H9 (cell line): ENCODE measurements at regions not wholly inside any gene's neighbourhood (a gene's known extent, or its start where the extent isn't known, plus 50 kb on each side); places are given as distances from the start of the nearest gene placed in this dataset.

Experiments used
- DNase-seq: peaks from one replicate; pipeline ENCODE4 v3.0.0-alpha.2; 2017
- H2AFZ ChIP-seq: one replicate; pipeline ENCODE4 v1.6.1; 2013; ENCODE audit warnings: mild to moderate bottlenecking, low read length, control low read depth, moderate library complexity
- H2AK5ac ChIP-seq: 2 replicates; pipeline ENCODE4 v1.6.1; 2013; ENCODE audit warnings: low read length, control low read depth, mixed read lengths; ENCODE audit not compliant: insufficient read length
- H2BK120ac ChIP-seq: one replicate; pipeline ENCODE4 v1.6.1; 2013; ENCODE audit warnings: low read depth, mild to moderate bottlenecking, low read length, control low read depth, inconsistent platforms; ENCODE audit not compliant: poor library complexity, severe bottlenecking
- H2BK12ac ChIP-seq: 2 replicates; pipeline ENCODE4 v1.6.1; 2013; ENCODE audit warnings: low read length, control low read depth, mixed read lengths, low read depth; ENCODE audit not compliant: insufficient read length
- H2BK15ac ChIP-seq: 2 replicates; pipeline ENCODE4 v1.6.1; 2013; ENCODE audit warnings: low read depth, low read length, control low read depth
- H2BK20ac ChIP-seq: one replicate; pipeline ENCODE4 v1.6.1; 2013; ENCODE audit warnings: low read depth, mild to moderate bottlenecking, low read length, control low read depth, inconsistent platforms; ENCODE audit not compliant: poor library complexity, severe bottlenecking
- H2BK5ac ChIP-seq: 2 replicates; pipeline ENCODE4 v1.6.1; 2013; ENCODE audit warnings: low read length, control low read depth, mixed read lengths; ENCODE audit not compliant: insufficient read length
- H3K14ac ChIP-seq: 2 replicates; pipeline ENCODE4 v1.6.1; 2013; ENCODE audit warnings: low read length, control low read depth; ENCODE audit not compliant: insufficient read depth
- H3K18ac ChIP-seq: 2 replicates; pipeline ENCODE4 v1.6.1; 2013; ENCODE audit warnings: low read depth, mild to moderate bottlenecking, mixed read lengths, low read length, control low read depth; ENCODE audit not compliant: insufficient read length
- H3K23ac ChIP-seq: 2 replicates; pipeline ENCODE4 v1.6.1; 2013; ENCODE audit warnings: low read length, control low read depth, mixed read lengths, low read depth; ENCODE audit not compliant: insufficient read length
- H3K23me2 ChIP-seq: 2 replicates; pipeline ENCODE4 v1.6.1; 2013; ENCODE audit warnings: low read depth, mild to moderate bottlenecking, mixed read lengths, low read length, control low read depth; ENCODE audit not compliant: insufficient read length, poor library complexity, severe bottlenecking
- H3K27ac ChIP-seq: 2 replicates; pipeline ENCODE4 v1.5.1; 2013; ENCODE audit warnings: low read length, control low read depth, mixed read lengths, low read depth; ENCODE audit not compliant: insufficient read length
- H3K27me3 ChIP-seq: 2 replicates; pipeline ENCODE4 v1.6.1; 2013; ENCODE audit warnings: low read length, control low read depth, inconsistent platforms; ENCODE audit not compliant: insufficient read depth
- H3K4ac ChIP-seq: 2 replicates; pipeline ENCODE4 v1.6.1; 2013; ENCODE audit warnings: low read depth, mild to moderate bottlenecking, control low read depth, inconsistent platforms, low read length, moderate library complexity
- H3K4me1 ChIP-seq: 2 replicates; pipeline ENCODE4 v1.6.1; 2013; ENCODE audit warnings: low read length, control low read depth, inconsistent platforms; ENCODE audit not compliant: insufficient read depth
- H3K4me2 ChIP-seq: 2 replicates; pipeline ENCODE4 v1.6.1; 2013; ENCODE audit warnings: low read length, control low read depth, mixed read lengths; ENCODE audit not compliant: insufficient read length, insufficient read depth
- H3K56ac ChIP-seq: 2 replicates; pipeline ENCODE4 v1.6.1; 2013; ENCODE audit warnings: low read depth, mild to moderate bottlenecking, mixed read lengths, low read length, control low read depth; ENCODE audit not compliant: insufficient read length
- H3K79me1 ChIP-seq: 2 replicates; pipeline ENCODE4 v1.6.1; 2013; ENCODE audit warnings: low read depth, mild to moderate bottlenecking, moderate library complexity, low read length, control low read depth, inconsistent platforms; ENCODE audit not compliant: insufficient read depth, poor library complexity, severe bottlenecking
- H3K79me2 ChIP-seq: 2 replicates; pipeline ENCODE4 v1.6.1; 2013; ENCODE audit warnings: low read length, control low read depth, inconsistent platforms; ENCODE audit not compliant: insufficient read depth
- H3K9ac ChIP-seq: 2 replicates; pipeline ENCODE4 v1.6.1; 2013; ENCODE audit warnings: low read length, control low read depth, mixed read lengths; ENCODE audit not compliant: insufficient read length; ENCODE audit errors: extremely low read depth
- H3K9me3 ChIP-seq: one replicate; pipeline ENCODE4 v1.6.1; 2013; ENCODE audit warnings: low read depth, low read length, inconsistent platforms; ENCODE audit not compliant: control insufficient read depth
- H3T11ph ChIP-seq: one replicate; pipeline ENCODE4 v1.6.1; 2013; ENCODE audit warnings: mild to moderate bottlenecking, low read length, control low read depth, inconsistent platforms
- H4K20me1 ChIP-seq: one replicate; pipeline ENCODE4 v1.6.1; 2013; ENCODE audit not compliant: control insufficient read depth, insufficient read length, insufficient read depth
- H4K5ac ChIP-seq: 2 replicates; pipeline ENCODE4 v1.6.1; 2013; ENCODE audit warnings: low read depth, mild to moderate bottlenecking, mixed read lengths, low read length, control low read depth; ENCODE audit not compliant: insufficient read length
- H4K8ac ChIP-seq: replicated peaks from 2 replicates; pipeline ENCODE4 v1.6.1; 2013; ENCODE audit warnings: low read length, control low read depth, mixed read lengths, low read depth; ENCODE audit not compliant: insufficient read length
- H4K91ac ChIP-seq: 2 replicates; pipeline ENCODE4 v1.6.1; 2013; ENCODE audit warnings: low read depth, mild to moderate bottlenecking, moderate library complexity, mixed read lengths, low read length, control low read depth; ENCODE audit not compliant: insufficient read length
- H3K27ac Mint-ChIP-seq, 3 experiments: 2 replicates in 2 of 3; 3 replicates in 1 of 3; pipeline ENCODE4 v1.8.0; 2020 to 2021; ENCODE audit warnings: mixed read lengths in 3 of 3, mild to moderate bottlenecking in 1 of 3, moderate library complexity in 1 of 3
- H3K27me3 Mint-ChIP-seq: 2 replicates; pipeline ENCODE4 v1.8.0; 2021; ENCODE audit warnings: low read depth, mild to moderate bottlenecking, moderate library complexity, mixed read lengths
- H3K36me3 Mint-ChIP-seq, 3 experiments: 2 replicates in 2 of 3; 3 replicates in 1 of 3; pipeline ENCODE4 v1.8.0; 2020 to 2021; ENCODE audit warnings: low read depth in 3 of 3, mixed read lengths in 3 of 3; ENCODE audit not compliant: insufficient read depth in 1 of 3
- H3K4me1 Mint-ChIP-seq, 2 experiments: 2 replicates each; pipeline ENCODE4 v1.8.0; 2020; ENCODE audit warnings: mixed read lengths in 2 of 2
- H3K4me3 Mint-ChIP-seq, 2 experiments: 2 replicates in 1 of 2; 3 replicates in 1 of 2; pipeline ENCODE4 v1.8.0; 2020 to 2021; ENCODE audit warnings: mild to moderate bottlenecking in 2 of 2, mixed read lengths in 2 of 2, moderate library complexity in 1 of 2
- H3K9me3 Mint-ChIP-seq, 2 experiments: 2 replicates in 1 of 2; 3 replicates in 1 of 2; pipeline ENCODE4 v1.8.0; 2020; ENCODE audit warnings: mild to moderate bottlenecking in 2 of 2, mixed read lengths in 2 of 2, moderate library complexity in 1 of 2
- WGBS: extraction: QIAGEN DNeasy Blood & Tissue Kit; methylation state at CpG from one replicate; pipeline ENCODE4 v1.1.7; 2013; ENCODE audit warnings: missing lambda C conversion rate, low lambda C conversion rate, mixed read lengths; ENCODE audit not compliant: insufficient read length; ENCODE audit errors: extremely low coverage; 5-methylcytosine and 5-hydroxymethylcytosine counted together
- TF ChIP-seq, protein P1 (sequence below): fragments of 200-600 bp; sonication (generic); conservative IDR thresholded peaks from 3 replicates; pipeline ENCODE4 v1.8.0; 2021; ENCODE audit warnings: antibody characterized with exemption, mild to moderate bottlenecking

DNA sequence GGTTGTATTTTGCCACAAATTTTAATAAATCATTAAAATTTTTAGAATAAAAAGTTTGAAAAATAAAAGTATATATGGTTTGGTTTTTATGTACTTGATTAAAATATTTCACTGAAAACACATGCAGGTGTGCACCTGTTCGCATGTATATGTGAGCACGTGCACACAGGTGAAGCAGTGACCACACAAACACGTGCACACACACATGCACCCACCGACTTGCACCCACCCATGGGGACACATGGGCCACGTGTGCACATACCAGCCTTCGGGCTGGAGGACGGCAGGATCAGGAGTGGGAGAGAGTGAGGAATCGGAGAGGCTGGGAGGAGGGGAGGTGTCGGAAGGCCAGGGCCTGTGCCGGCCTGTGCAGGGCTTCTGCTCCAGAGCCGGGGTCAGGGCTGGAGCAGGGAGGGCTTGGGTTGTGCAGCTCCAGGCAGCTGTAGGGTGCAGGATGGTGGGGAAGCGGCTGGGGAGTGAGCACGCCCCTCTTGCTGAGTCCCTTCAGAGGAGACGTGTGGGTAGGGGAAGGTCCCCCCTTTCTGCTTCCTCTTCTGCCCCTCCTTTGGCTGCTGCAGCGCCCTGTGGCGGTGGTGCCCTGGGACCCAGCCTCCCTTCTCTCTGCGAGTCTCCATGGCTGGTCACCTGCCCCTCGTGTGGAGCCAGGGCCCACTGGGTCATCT, 106.9 kb upstream of the HDAC4 start:
- H3K27me3 Mint-ChIP-seq: no peaks in the 10 kb centered on the region; the same call in none of the 2 replicates
- no peaks in the 10 kb centered on the region for H4K20me1 ChIP-seq
- DNase-seq: no peak
- H3K14ac ChIP-seq: no peak overlapping the region
- no peak overlapping the region for H4K8ac ChIP-seq
- H2BK15ac ChIP-seq: no peak overlapping the region
- H3K27ac ChIP-seq: no peak overlapping the region
- H3K79me1 ChIP-seq: no peaks in the 10 kb centered on the region
- H2BK20ac ChIP-seq: no peak overlapping the region
- no peak overlapping the region for H2BK12ac ChIP-seq
- H2BK120ac ChIP-seq: no peak overlapping the region
- no peak overlapping the region for H3K4me3 Mint-ChIP-seq
- WGBS: no CpG with 5 or more reads among the region's 18 CpGs
- H3K36me3 Mint-ChIP-seq: no peaks in the 10 kb centered on the region; a peak in 1 of 7 replicates
- no peak overlapping the region for H3K4ac ChIP-seq
- no peak overlapping the region for H3K4me2 ChIP-seq
- no peak overlapping the region for H3K18ac ChIP-seq
- no peak overlapping the region for H3K56ac ChIP-seq
- H2AFZ ChIP-seq: no peak overlapping the region
- no peak overlapping the region for H3K23ac ChIP-seq
- H3K4me1 ChIP-seq: no peaks in the 10 kb centered on the region
- H3K23me2 ChIP-seq: no peaks in the 10 kb centered on the region
- H2BK5ac ChIP-seq: no peak overlapping the region
- H2AK5ac ChIP-seq: no peak overlapping the region
- no peak overlapping the region for H3T11ph ChIP-seq
- H4K91ac ChIP-seq: no peak overlapping the region
- H3K4me1 Mint-ChIP-seq: peaks cover 6 to 15% of the 10 kb centered on the region in 2 experiments; a peak in 2 of 4 replicates
- H4K5ac ChIP-seq: no peak overlapping the region
- H3K27ac Mint-ChIP-seq: no peak overlapping the region; a peak in 1 of 7 replicates
- no peaks in the 10 kb centered on the region for H3K79me2 ChIP-seq
- peaks cover 0 to 5% of the 10 kb centered on the region in 2 experiments; a peak in 1 of 5 replicates for H3K9me3 Mint-ChIP-seq
- no peaks in the 10 kb centered on the region for H3K9me3 ChIP-seq
- H3K9ac ChIP-seq: no peak overlapping the region
- H3K27me3 ChIP-seq: no peaks in the 10 kb centered on the region
- TF ChIP-seq, protein P1, sequence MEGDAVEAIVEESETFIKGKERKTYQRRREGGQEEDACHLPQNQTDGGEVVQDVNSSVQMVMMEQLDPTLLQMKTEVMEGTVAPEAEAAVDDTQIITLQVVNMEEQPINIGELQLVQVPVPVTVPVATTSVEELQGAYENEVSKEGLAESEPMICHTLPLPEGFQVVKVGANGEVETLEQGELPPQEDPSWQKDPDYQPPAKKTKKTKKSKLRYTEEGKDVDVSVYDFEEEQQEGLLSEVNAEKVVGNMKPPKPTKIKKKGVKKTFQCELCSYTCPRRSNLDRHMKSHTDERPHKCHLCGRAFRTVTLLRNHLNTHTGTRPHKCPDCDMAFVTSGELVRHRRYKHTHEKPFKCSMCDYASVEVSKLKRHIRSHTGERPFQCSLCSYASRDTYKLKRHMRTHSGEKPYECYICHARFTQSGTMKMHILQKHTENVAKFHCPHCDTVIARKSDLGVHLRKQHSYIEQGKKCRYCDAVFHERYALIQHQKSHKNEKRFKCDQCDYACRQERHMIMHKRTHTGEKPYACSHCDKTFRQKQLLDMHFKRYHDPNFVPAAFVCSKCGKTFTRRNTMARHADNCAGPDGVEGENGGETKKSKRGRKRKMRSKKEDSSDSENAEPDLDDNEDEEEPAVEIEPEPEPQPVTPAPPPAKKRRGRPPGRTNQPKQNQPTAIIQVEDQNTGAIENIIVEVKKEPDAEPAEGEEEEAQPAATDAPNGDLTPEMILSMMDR: no peak
